Omental fat pad (tissue), 3 donors: ENCODE measurements at regions not wholly inside any gene's neighbourhood (a gene's known extent, or its start where the extent isn't known, plus 50 kb on each side); places are given as distances from the start of the nearest gene placed in this dataset.
"Not testable (repeated sequence)": the region's sequence is repeated elsewhere in the genome, so short reads cannot be mapped to it uniquely, and the experiment has no call there.

Source experiments
- ATAC-seq: fragments of 150-250 bp; one replicate; pipeline ENCODE4 v1.9.1; 2016; ENCODE audit warnings: mild to moderate bottlenecking, moderate library complexity; ENCODE audit not compliant: low FRiP score
- DNase-seq: peaks from one replicate; pipeline ENCODE4 v3.0.0-alpha.2; 2019; ENCODE audit warnings: low spot score
- CTCF ChIP-seq, 3 donors: fragments of 450-650 bp; IDR thresholded peaks; one replicate each; pipeline ENCODE4 v1.5.1; 2016 to 2017; ENCODE audit warnings: antibody characterized with exemption in 3 of 3, mild to moderate bottlenecking in 3 of 3, moderate library complexity in 2 of 3

DNA sequence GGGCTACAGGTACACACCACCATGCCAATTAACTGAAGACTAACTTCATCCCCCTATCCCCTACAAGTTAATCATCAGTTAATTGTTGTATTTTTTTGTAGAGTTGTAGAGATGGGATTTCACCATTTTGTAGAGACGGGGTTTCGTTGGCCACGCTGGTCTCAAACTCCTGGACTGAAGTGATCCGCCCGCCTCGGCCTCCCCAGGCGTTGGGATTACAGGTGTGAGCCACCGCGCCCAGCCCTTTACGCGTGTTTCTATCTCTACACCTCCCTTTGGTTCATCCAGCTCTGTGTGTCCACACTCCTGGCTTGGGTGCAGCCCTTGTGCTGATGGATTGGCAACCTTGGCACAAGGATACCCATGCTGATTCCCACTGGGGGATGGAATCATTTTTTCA lies 258.8 kb downstream of the FAM43A start:
- DNase-seq = no peak
- TF ChIP-seq CTCF (IDR thresholded peaks at IDR 0.05) = no peak
- ATAC-seq = no peak

DNA sequence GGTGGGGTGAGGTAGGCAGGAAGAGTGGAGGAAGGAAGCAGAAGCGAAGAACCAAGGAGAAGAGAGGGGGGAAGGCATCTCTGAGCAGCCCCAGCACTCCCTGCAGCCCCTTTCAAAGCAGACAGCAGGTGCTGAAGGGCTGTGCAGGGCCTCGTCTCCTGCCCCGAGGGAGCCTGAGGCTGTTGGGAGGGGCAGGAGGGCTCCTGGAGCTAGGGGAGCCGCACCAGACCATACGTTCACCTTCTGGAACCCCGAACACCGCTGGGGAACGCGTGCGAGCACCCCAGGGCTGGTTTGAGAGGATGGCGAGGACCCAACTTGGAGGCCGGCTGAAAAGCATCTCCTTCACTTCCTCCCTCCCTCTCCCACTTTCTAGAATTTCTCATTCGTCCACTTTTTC lies 259.8 kb downstream of the FAM43A start:
- no peak for TF ChIP-seq CTCF (IDR thresholded peaks at IDR 0.05)
- DNase-seq = no peak
- no peak for ATAC-seq

DNA sequence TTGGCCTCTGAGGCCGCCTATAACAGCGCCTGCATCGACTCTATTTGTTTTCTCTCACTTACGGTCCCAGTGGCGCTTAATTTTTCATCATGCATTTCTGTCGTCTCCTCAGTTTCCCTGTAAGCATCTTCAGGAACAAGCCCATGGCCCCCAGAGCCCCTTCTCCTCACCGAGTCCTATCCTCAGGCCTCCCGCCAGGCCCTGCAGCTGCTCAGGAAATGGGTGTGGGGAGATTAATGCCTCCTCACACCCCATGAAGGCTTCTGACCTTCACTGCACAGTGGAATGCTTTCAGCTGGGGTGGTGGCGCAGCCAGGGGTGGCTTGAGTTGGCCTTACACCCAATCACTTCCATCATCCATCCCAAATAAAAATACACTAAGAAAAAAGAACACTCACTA lies 260.4 kb downstream of the FAM43A start:
- ATAC-seq = no peak
- no peak for TF ChIP-seq CTCF (IDR thresholded peaks at IDR 0.05)

GRCh38 chr3:194949592-194949991 lies 263.9 kb downstream of the FAM43A start:
- no peak for TF ChIP-seq CTCF (IDR thresholded peaks at IDR 0.05)
- no peak for ATAC-seq
- DNase-seq = no peak

More for the DNA sequence above, 260.4 kb downstream of the FAM43A start:
- DNase-seq = no peak

- no peak for DNase-seq
- ATAC-seq = no peak
- TF ChIP-seq CTCF (IDR thresholded peaks at IDR 0.05) = no peak
Measured at GRCh38 chr3:194950906-194951628, 265.4 kb downstream of the FAM43A start.

DNA sequence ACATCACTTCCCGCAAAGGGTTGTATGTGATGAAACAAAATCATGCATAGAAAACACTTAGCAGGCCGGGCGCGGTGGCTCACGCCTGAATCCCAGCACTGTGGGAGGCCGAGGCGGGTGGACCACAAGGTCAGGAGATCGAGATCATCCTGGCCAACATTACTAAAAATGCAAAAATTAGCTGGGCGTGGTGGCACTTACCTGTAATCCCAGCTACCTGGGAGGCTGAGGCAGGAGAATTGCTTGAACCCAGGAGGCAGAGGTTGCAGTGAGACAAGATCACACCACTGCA lies 265.9 kb downstream of the FAM43A start:
- not testable (repeated sequence) for ATAC-seq, DNase-seq

GRCh38 chr3:194951931-194952582 lies 266.4 kb downstream of the FAM43A start:
- DNase-seq = no peak
- TF ChIP-seq CTCF (IDR thresholded peaks at IDR 0.05) = no peak
- no peak for ATAC-seq
